NCI-H2171 treated with DMSO at 0.1 percent for 48 hours (cell line): ENCODE measurements at regions not wholly inside any gene's neighbourhood (a gene's known extent, or its start where the extent isn't known, plus 50 kb on each side); places are given as distances from the start of the nearest gene placed in this dataset.

Source experiments
- DNase-seq: peaks from one replicate; lab custom pipeline; 2025; lab: John Stamatoyannopoulos, UW

DNA sequence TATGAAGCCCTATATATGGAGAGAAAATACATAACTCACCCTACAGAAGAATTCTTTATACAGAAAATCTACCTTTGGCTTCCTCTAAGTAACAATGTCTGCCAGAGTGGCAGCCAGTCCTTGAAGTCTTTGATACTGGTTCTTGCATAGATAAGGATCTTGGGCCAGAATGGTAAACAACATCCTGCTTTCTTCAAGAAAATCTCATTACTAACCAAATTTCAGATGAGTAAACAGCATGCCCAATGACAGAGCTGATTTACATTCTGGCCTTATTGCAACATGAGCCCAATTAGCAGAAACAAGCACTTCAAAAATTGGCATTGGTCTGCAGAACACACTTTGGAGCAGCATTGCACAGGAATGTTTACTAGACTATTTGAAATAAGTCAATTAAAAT, 336.5 kb upstream of the ST6GAL2 start:
- DNase-seq: no peak

DNA sequence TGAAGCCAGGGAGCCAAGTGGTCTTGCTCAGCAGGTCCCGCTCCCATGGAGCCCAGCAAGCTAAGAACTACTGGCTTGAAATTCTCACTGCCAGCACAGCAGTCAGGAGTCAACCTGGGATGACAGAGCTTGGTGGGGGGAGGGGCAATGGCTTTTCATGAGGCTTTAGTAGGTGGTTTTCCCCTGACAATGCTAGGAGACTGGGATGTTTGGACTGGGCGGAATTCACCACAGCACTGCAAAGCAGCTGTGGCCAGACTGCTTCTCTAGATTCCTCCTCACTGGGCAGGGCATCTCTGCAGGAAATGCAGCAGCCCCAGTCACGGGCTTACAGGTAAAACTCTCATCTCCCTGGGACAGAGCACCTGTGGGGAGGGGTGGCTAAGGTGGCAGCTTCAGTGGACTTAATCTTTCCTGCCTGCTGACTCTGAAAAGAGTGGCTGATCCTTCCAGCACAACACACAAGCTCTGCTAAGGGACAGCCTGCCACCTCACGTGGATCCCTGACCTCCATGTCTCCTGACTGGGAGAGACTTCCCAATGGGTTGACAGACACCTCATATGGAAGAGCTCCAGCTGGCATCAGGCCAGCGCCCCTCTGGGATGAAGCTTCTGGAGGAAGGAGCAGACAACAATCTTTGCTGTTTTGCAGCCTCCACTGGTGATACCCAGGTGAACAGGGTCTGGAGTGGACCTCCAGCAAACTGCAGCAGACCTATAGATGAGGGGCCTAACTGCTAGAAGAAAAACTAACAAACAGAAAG, 349.7 kb upstream of the ST6GAL2 start:
- no peak for DNase-seq

DNA sequence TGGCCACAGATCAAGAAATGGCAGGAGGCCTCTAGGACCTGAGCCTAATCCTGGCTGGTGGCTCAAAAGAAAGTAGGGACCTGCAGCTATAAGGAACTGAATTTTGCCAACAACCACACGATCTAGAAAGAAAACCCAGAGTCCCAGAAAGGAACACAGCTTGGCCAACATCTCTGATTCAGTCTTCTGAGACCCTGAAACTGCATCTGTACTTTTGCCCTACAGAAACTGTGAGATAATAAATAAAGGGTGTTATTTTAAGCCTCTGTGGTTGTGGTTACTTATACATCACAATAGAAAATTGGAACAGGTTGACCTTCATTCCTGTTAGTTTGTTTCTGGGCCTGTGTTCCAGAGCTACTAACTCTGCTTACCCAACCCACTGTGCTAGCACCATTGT, 356.8 kb upstream of the ST6GAL2 start:
- DNase-seq: no peak

DNA sequence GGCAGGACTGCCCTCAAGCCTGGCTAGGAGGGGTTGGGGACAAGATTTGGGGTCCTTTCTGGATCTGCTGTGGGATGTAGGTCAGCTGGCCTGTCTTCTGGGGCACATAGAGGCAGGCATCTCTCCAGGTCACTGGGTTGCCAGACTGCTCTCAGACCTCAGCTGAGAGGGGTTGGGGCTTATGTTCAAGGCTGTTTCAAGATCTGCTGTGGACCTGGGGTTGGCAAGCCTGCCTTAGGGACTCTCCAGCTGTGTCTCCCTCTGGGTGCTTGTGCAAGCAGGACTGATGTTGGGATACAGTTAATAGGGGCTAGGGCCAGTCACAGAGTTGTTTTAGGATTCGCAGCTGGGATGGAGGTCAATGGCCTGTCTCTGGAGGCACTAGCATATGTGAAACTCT, 363.0 kb upstream of the ST6GAL2 start:
- no peak for DNase-seq

DNA sequence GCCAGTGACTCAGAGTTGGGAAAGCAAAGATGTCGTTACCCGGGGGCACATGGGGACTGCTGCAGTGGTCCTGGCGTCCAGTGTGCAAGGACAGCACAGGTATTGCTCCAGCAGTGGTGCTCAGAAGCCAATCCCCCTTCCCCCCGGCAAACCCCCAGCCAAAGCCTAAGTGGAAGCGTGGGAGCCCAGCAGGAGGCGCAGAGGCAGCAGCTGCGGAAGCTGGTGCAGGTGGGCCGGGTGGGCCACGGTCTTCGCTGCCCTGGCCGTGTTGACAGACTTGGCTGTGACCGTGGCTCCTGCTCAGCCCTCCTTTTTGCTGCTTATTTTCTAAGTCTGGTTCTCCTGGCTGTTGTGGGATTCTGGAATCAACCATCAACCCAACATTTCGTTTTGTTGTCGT, 369.8 kb upstream of the ST6GAL2 start:
- no peak for DNase-seq

DNA sequence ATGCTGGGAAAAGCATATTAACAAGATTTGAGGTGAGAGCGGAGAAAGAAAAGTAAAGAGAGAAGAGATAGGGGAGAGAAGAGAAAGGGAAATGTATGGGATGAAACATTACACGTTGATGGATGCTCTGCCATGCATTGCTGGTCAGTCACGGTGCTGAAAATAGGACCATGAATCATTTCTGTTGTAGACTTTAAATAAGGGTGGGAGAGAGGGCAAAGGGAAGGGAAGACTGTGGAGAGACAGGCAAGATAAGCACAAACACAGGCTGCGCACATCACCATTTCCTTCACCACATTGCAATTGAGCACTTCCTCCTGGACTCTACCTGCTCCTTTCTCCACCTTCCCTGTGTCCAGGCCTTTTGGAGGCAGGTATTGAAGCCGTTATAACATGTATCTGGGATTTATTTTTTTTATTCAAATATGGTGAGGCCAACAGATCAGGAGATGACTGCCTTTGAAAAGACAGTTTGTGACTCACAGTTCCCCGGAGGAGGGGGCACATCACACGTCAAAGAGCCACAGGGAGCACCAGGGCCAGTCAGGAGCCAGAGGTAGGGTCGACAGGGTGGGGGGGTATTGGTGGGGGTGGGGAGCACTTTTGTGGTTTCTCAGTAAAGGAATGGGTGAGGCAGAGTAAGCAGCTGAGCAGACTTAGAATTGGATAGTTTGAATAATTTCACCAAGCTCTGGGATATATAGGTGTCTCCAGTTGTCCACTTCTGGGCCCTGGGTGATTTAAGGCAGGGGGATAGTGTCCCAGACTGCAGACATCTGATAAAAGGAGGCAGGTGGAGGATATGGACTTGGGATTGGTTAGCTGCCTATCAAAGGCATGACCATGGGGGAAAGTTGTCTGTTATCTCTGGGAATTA, 372.8 kb upstream of the ST6GAL2 start:
- DNase-seq: no peak

DNA sequence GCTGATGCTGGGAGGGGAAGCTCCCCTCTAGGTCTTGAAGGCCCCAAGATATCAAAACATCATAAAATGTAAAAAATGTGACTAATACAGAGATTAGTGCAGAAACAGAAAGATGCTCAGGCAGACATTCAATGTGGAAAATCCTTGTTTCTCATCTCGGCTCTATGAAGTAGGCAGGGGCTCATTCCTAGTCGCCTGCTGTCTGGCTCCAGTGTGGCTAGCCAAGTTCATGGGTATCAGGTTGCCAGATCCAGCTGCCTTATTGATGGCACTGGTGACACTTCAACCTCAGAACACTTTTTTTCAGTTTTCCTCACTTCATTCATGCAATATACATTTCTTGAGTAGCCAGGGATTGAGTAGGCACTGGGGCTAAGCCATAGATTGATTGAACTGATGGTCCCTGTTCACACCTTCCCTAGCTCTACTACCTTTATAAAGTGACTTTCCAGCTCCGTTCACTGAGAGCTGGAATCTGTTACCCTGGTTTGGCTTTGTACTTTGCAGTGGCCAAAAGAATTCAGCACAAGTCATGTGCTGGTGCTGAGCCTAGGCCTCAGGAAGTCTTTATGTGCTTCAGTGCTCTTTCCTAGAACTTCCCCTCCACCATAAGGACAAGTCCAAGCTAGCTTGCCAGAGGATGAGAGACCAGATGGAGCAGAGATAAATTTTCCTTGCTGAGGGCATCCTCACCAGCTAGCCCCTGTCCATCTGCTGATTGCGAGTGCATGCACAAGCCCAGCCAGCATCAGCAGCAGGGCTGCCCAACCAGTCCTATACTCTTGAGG, 373.6 kb upstream of the ST6GAL2 start:
- DNase-seq: peak; percentile 71

DNA sequence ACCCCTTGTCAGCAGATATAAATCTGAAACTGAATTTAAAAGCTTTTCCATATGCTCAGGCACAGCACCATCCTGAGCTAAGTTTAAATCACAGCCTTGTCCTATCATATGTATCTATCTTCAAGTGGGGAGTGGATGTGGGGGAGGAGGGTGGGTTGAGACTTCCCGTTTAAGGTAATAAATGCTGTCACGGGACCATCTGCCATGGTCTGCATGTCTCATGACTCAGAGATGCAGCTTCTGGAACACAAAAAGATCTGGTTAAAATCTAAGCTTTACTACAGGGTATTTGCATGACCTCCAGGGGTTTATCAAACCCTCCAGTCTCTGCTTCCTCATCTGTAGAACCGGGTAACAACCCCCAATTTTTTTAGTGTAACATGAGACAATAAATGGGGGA, 377.7 kb upstream of the ST6GAL2 start:
- DNase-seq: peak; percentile 62

DNA sequence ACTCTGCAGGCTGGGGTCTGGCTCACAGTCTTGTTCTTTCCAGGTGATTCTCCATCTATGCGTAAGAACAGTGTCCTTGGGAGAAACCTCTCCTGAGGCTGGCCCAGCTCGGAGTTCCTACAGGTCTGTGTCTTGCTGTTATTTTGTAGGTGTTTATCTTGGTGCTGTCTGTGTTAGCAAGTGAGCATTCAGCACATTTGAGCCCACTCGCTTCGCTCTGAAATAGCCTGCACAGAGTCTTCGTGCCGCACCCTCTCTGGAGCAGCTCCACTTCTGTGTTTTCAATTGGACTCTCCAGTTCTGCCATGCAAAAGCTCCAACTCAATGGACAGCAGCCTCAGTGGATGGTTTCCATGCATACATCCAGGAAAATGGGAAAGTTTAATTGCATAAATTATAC, 378.2 kb upstream of the ST6GAL2 start:
- DNase-seq: no peak

DNA sequence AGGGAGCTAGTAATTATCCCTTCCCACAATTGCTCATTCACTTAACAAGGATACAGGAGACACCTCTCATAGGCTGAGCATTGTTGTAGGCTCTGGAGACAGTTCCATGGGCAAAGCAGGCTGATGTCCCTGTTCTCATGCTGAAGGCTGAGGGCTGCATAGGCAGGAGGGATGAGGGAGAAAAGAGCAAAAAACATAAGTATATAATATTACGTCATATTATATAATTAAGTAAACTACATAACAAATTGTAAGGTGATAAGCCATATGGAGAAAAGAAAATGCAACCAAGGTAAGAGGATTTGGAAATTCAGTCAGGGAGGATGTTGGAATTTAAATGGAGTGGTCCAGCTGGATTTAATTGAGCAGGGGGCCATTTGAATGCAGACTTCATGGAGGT, 380.6 kb upstream of the ST6GAL2 start:
- DNase-seq: no peak

DNA sequence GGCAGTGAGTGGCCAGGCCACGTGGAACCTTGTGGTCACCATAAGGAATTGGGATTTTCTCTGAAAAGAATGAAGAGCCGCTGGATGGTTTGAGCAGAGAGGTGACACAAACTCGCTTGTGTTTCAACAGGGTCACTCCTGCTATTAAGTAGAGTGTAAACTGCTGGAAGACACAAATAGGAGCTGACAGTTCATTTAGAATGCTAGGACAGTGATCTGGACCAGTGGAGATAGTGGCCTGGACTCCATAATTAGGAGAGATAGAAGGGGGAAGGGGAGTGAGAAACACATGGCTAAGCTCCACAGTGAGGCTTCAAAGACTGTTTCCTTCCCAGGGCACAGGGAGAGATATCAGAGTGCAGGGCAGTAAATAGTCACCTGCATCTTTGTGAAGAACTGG, 381.1 kb upstream of the ST6GAL2 start:
- no peak for DNase-seq

DNA sequence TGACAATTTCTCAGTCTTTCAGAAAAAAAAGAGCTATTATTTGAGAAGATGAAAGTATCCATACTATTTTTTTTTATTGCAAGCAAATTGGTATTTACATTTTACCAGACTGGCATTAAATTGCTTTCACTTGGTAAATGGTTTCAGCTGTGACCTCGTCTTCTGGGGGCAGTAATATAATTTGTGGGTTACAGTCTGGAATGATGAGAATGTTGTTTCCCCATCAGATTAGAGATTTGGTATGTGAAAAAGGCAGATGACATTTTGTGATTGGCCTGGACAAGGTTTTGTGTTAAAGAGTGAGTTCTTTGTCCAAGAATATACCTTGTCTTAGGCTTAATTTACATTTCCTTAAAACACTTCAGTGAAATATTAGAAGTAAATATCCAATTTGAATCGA, 390.1 kb upstream of the ST6GAL2 start:
- DNase-seq: no peak

DNA sequence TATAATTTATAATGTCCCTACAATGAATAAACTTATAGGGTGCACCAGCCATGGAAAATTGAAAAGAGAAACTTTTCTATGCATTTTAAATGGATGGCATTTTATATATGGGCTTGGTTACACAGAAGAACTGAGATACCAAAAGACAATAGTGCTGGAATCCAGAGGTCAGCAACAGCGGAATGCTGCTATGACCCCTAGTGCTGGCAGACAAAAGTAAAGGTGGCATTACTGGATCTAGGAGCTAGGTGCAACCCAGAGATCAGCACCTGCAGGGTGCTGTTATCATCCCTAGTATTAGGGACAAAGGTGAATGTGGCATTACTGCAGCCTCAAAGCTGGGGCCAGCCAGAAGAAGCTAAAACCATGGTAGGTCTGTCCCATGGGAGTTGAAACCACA, 392.7 kb upstream of the ST6GAL2 start:
- DNase-seq: no peak

DNA sequence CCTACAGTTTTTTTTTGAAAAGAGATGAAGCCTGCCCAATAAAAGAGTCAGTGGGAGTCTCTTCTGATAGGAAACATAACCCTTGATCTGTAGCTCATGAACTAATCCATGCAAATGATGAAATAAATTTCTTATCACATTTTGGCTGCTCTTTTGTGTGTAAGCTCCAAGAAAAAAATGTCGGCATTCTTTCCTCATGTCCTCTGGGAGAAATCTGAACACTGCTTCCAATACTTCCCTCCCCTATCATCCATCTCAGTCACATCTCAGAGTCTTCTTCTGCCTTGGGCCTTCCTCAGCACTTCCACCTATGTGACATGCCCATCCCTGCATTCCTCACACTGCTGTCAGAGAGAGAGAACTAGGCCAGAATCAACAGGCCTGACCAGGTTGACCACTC, 395.7 kb upstream of the ST6GAL2 start:
- no peak for DNase-seq

DNA sequence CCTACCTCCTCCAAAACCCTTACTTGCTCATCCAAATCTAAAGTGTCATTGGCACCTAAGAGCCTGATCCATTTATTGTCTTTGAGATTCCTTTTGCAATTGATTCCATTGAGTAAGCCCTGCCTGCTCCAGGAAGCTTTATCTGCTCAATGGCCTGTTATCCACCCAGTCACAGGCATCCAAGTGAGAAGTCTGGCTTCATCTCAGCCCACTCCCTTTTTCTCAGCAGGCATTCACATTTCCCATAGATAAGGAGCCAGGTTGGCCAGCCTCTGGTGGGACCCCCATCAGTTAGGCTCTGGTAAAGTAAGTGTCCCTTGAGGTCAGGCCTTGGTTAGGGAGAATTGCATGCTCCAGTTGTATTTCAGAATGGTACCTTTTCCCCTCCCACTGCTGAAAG, 396.2 kb upstream of the ST6GAL2 start:
- no peak for DNase-seq

DNA sequence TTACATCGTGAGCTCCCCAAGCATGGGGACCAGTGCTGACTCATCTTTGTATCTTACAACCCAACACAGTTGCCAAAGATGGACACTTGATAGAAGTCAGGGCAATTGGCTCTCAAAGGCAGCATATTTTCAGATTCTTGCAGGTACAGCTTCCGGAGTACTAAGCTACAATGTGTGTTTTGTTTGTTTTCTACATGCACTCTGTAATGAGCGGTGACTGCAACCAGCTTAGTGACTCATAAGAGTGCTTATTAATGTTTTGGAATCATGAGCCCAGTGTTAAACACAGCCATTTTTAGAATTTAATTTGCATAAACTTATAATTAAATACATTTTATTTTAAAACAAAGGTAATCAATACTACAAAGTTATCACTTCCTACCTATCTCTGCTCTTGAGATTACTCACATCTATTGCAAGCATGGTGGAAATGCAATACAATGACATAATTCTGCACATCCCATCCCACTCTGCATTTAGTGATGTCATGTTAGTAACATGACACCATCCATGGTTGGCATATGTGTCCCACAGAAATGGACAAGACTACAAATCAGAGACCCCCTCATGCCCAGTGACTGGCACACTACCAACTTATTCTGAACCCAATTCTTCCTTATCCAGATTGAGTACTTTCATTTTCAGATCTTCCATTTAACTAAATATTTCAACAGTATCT, 399.8 kb upstream of the ST6GAL2 start:
- no peak for DNase-seq

DNA sequence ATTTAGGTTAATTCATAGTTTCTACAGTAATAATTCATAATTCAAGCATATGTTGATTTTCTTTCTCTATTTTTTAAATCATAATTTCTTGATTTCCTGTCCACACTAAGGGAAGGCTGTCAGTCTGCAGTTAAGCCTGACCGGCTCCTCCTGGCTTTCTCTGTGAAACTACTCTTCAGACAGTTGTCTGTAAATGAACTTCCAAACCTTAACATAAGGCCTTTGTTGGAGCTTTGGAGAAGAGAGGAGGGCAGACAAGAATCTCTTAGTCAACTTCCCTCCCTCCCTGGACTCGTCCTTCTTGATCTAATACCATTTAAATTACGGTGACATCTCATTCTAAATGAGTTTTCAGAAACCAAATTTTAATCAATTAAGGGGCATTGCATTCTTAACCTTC, 404.1 kb upstream of the ST6GAL2 start:
- no peak for DNase-seq

DNA sequence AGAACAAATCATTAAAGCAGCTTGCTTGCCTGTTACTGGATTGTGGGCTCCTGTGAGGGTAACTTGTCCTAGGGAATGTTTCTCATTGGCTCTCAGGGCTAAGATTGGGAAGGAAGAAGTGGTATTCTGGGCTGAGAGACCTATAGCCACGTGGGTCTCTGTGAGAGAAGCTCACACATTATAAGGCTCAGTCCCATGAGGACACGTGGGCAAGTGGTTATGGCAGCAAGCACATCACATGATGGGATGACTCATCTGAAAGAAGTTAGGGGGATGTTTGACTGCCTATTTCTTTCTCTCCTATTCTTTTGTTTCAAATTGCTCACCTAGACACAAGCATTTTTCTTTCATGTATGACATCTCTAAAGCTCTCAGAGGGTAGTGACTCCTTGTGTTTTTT, 418.0 kb upstream of the ST6GAL2 start:
- no peak for DNase-seq

DNA sequence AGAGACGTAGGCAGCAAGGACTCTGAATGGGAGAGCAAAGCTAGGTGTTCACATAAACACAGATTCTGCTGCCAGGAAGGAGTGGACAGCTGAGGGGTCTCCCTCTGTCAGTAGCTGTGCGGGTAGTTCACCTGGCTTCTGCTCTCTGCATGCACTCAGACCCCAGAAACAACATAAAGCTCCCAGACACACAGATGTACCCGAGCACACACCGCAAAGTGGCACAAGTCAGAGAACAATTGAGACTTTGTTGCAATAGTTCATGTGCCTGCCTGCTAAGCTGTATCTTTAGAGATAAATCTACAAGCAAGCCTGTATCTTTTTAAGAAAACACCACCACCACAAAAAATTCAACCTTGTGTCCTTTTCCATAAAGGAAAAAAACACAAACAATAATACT, 420.0 kb upstream of the ST6GAL2 start:
- no peak for DNase-seq

DNA sequence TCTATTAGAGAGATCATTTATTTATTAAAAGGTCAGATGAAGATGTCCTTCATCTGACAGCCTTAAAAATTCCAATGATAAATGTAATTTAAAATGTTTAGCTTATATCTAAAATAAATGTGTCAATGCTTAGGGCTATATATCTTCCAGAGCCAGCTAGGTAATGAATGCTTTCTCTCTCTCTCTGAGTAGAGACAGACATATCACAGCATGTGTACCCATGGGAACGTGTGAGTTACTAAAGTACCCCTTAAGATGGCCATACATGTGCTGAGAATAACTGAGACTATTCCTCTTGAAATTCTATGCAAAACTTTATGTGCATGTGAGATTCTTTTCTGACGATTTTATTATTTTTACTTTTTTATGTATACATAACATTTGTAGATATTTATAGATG, 420.9 kb upstream of the ST6GAL2 start:
- no peak for DNase-seq

DNA sequence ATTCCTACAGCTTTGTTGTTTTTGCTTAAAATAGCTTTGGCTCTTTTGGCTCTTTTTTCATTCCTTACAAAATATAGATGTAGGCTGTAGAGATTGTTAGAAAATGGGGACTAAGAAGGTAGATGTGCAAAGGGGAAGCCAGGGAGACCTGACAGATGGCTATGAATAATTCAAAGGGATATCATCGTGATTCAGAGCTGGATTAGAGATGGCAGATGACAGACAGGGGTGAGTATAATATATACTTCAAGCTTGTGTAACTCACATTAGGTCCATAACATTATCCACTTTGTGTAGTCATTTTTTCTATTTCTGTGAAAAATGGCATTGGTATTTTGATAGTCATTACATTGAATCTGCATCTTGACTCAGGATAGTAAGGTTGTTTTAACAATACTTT, 422.9 kb upstream of the ST6GAL2 start:
- peak; percentile 71 for DNase-seq

DNA sequence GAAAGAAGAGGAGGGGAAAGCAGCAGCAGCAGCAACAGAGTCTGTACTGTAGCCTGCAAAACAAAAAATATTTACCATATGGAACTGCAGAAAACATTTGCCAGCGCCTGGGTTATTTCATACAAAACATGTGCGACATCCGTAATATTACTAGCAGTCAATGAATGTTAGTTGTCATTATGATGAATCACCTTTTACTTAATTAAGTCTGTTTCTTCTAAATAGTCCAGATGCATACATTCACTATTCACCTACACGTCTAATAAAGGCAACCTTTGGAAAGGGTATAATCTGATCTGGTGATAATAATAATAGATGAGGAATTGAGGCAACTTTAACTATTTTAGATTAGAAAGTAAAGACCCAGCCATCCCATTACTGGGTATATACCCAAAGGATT, 426.3 kb upstream of the ST6GAL2 start:
- no peak for DNase-seq
